HG03354 (cell line): ENCODE measurements at regions not wholly inside any gene's neighbourhood (a gene's known extent, or its start where the extent isn't known, plus 50 kb on each side); places are given as distances from the start of the nearest gene placed in this dataset.

Experiments used
- ATAC-seq: cut with Tn5 transposase; IDR thresholded peaks from one replicate; pipeline ENCODE4 v1.9.1; 2021; ENCODE audit warnings: mild to moderate bottlenecking; ENCODE audit not compliant: unreplicated experiment, poor library complexity, severe bottlenecking

- no peak for ATAC-seq
Measured at GRCh38 chr5:30802961-30803705, 390.4 kb upstream of the CDH6 start.

- no peak for ATAC-seq
Measured at GRCh38 chr5:30781643-30782042, 411.8 kb upstream of the CDH6 start.

GRCh38 chr5:30768056-30768690 is 425.3 kb upstream of the CDH6 start:
- ATAC-seq = no peak

GRCh38 chr5:30765706-30766105 is 427.8 kb upstream of the CDH6 start:
- ATAC-seq = no peak

- no peak for ATAC-seq
Measured at GRCh38 chr5:30765227-30765626, 428.3 kb upstream of the CDH6 start.

- no peak for ATAC-seq
Measured at GRCh38 chr5:30764704-30765103, 428.8 kb upstream of the CDH6 start.

- no peak for ATAC-seq
Measured at GRCh38 chr5:30759731-30760130, 433.8 kb upstream of the CDH6 start.

GRCh38 chr5:30752015-30752414 is 441.5 kb upstream of the CDH6 start:
- ATAC-seq = no peak

- ATAC-seq = no peak
Measured at GRCh38 chr5:30749971-30750370, 443.5 kb upstream of the CDH6 start.

GRCh38 chr5:30747412-30747811 is 446.1 kb upstream of the CDH6 start:
- ATAC-seq = no peak

GRCh38 chr5:30736669-30737068 is 456.8 kb upstream of the CDH6 start:
- ATAC-seq = no peak

GRCh38 chr5:30734118-30734517 is 459.4 kb upstream of the CDH6 start:
- ATAC-seq = no peak

GRCh38 chr5:30725073-30725472 is 468.4 kb upstream of the CDH6 start:
- ATAC-seq = no peak

GRCh38 chr5:30698217-30698616 is 495.3 kb upstream of the CDH6 start:
- ATAC-seq = no peak

GRCh38 chr5:30693326-30693725 is 500.2 kb upstream of the CDH6 start:
- ATAC-seq = no peak

- no peak for ATAC-seq
Measured at GRCh38 chr5:30690931-30691330, 502.6 kb upstream of the CDH6 start.

GRCh38 chr5:30687461-30687860 is 506.0 kb upstream of the CDH6 start:
- no peak for ATAC-seq

GRCh38 chr5:30686530-30686929 is 507.0 kb upstream of the CDH6 start:
- no peak for ATAC-seq

GRCh38 chr5:30676223-30676840 is 517.2 kb upstream of the CDH6 start:
- ATAC-seq = no peak

GRCh38 chr5:30667293-30667692 is 526.2 kb upstream of the CDH6 start:
- ATAC-seq = no peak

GRCh38 chr5:30663536-30663935 is 530.0 kb upstream of the CDH6 start:
- ATAC-seq = no peak
